Middle frontal gyrus (tissue), 1 donor: ENCODE measurements at regions not wholly inside any gene's neighbourhood (a gene's known extent, or its start where the extent isn't known, plus 50 kb on each side); places are given as distances from the start of the nearest gene placed in this dataset.
"Not testable (repeated sequence)": the region's sequence is repeated elsewhere in the genome, so short reads cannot be mapped to it uniquely, and the experiment has no call there.

Source experiments
- DNase-seq: peaks from one replicate; pipeline ENCODE4 v3.0.0-alpha.2; 2015; ENCODE audit warnings: low spot score; ENCODE audit errors: extremely low spot score

GRCh38 chr5:17819783-17820182 is 185.5 kb downstream of the TAF11L14 start:
- DNase-seq, result no peak

DNA sequence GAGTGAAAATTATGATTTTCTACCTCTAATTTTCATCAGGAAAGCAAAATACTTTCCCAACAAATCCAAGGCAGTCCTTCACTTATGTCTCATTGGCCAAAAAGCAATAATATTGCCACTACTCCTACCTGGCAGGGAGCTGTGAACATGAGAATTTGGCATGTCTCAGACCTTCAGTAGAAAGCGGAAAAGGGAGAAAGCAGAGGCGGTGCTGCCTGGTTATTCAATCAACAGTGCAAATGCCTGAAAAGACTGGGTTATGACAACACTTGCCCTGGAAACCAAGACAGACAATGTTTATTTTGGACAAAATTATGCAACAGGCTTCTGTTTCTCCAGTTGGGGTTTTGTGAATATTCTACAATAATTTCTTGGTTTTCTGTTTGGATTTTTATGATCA is 194.4 kb downstream of the TAF11L14 start:
- no peak for DNase-seq

DNA sequence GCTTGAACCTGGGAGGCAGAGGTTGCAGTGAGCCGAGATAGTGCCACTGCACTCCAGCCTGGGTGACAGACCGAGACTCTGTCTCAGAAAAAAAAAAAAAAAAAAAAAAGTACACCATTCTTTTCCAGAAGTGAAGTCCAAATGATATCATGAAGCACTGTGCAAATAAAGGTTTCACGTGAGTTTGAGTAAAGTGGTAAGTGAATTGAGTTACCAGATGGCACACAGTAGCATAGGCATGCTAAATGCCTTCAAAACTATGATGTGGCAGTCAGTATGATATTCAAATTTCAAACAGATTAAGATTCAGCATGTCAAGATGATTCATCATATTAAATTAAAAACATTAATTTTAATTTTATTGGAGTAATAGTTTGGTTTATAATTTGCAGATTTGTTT is 195.2 kb downstream of the TAF11L14 start:
- DNase-seq, result no peak

- no peak for DNase-seq
These were observed 197.0 kb downstream of the TAF11L14 start for GRCh38 chr5:17831279-17831678.

- no peak for DNase-seq
These were observed 198.9 kb downstream of the TAF11L14 start for GRCh38 chr5:17832949-17833745.

- DNase-seq, result no peak
These were observed 203.5 kb downstream of the TAF11L14 start for GRCh38 chr5:17837757-17838156.

DNA sequence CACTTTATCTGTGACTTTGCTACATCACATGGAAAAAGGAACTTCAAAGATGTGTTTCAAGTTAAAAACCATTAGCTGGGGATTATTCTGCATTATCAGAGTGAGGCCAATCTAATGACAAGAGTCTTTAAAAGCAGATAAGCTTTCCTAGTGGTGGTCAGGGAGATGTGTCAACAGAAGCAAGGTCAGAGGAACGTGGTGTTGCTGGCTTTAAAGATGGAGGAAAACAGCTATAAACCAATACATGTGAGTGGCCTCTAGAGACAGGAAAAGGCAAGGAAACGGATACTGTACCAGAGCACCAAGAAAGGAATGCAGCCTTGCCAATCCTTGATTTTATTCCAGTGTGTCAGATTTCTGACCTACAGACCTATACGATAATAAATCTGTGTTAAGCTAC is 204.2 kb downstream of the TAF11L14 start:
- no peak for DNase-seq

GRCh38 chr5:17839848-17840247 is 205.6 kb downstream of the TAF11L14 start:
- DNase-seq, result no peak

- no peak for DNase-seq
These were observed 212.2 kb downstream of the TAF11L14 start for GRCh38 chr5:17846496-17846895.

- no peak for DNase-seq
These were observed 213.0 kb downstream of the TAF11L14 start for GRCh38 chr5:17847286-17847685.

- DNase-seq, result no peak
These were observed 217.9 kb downstream of the TAF11L14 start for GRCh38 chr5:17852111-17852510.

- DNase-seq, result no peak
These were observed 218.5 kb downstream of the TAF11L14 start for GRCh38 chr5:17852740-17853139.

GRCh38 chr5:17854901-17855300 is 220.6 kb downstream of the TAF11L14 start:
- no peak for DNase-seq

- DNase-seq, result no peak
These were observed 226.5 kb downstream of the TAF11L14 start for GRCh38 chr5:17860660-17861315.

DNA sequence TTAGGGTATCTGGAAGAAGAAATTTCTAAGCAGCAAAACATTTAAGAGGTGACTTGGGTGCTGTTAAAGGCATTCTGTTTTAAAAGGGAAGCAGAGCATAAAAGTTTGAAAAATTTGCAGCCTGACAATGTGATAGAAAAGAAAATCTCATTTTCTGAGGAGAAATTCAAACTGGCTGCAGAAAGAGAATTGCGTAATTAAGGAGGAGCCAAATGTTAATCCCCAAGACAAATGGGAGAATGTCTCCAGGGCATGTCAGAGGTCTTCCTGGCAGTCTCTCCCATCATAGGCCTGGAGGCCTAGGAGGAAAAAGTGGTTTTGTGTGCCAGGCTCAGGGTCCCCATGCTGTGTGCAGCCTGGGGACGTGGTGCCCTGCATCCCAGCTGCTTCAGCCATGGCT is 230.6 kb downstream of the TAF11L14 start:
- DNase-seq, result not testable (repeated sequence)

DNA sequence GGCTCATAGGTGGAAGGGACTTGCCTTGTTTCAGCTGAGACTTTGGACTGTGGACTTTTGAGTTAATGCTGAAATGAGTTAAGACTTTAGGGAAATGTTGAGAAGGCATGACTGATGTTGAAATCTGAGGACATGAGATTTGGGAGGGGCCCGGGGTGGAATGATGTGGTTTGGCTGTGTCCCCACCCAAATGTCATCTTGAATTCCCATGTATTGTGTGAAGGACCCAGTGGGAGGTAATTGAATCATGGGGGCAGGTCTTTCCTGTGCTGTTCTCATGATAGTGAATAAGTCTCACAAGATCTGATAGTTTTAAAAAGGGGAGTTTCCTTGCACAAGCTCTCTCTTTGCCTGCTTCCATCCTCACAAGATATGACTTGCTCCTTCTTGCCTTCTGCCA is 231.7 kb downstream of the TAF11L14 start:
- not testable (repeated sequence) for DNase-seq

DNA sequence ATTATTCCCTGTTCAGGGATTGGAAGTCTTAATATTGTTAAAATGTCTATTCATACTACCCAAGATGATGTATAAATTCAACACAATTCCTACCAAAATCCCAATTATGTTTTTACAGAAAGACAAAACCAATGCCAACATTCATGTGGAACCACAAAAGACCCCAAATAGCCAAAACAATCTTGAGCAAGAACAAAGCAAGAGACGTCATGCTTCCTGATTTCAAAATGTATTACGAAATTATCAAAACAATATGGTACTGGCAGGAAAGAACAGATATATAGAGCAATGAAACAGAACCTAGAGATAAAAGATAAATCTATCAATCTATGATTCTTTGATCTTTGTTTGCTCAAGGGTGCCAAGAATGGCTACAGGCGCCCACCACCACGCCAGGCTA is 237.9 kb downstream of the TAF11L14 start:
- DNase-seq, result no peak

GRCh38 chr5:17878541-17878940 is 244.3 kb downstream of the TAF11L14 start:
- no peak for DNase-seq

DNA sequence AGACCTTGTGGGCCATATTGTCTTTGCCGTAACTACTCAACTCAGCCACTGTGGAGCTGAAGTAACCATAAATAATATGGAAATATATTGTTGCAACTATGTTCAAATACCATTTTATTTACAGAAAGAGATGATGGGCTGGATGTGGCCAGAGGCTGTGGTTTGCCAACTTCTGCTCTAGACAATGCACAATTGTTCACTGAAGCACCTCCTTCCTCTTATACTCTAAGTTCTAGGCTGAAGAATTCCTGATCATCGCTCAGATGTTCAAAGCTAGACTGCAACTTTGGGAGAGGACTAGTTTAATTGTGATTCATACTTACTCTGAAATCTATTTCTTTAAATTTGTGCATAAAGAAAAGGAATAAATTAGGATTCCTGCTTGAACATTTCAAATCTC is 245.0 kb downstream of the TAF11L14 start:
- DNase-seq, result no peak

DNA sequence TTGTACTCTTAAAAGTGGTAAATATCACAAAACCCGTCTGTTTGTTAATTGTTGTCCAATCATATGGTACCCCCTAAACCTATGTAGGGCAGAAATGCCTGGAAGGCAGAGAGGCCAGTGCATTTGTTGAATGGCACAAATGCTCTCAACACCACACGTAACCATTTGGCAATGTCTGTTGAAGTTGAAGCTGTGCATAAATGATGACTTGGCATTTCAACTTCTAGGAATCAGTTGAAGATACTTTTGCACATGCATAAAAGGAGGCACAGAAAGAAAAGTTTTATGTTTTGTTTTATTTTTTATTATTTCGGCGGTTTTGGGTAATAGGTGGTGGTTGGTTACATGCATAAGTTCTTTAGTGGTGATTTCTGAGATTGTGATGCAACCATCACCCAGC is 246.6 kb downstream of the TAF11L14 start:
- DNase-seq, result no peak

GRCh38 chr5:17882760-17883488 is 248.7 kb downstream of the TAF11L14 start:
- no peak for DNase-seq

DNA sequence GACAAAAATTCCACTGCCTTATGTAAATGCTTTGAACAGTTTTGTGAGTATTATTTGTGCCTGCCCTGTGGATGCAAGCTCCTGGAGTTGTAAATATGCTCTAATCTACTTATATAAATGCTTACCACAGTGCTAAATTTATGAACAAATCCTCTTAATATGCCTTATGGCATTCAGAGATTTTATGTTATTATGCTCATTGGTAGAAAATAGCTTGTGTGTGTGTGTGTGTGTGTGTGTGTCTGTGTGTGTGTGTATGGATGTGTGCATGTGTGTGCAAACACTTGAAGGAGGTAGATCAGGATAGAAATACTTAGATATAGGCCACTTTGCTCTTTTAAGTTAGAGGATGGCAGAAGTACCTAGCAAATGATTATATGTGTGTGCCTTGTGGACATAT is 253.9 kb downstream of the TAF11L14 start:
- DNase-seq, result no peak
